ENCODE measurements at regions not wholly inside any gene's neighbourhood (a gene's known extent, or its start where the extent isn't known, plus 50 kb on each side); places are given as distances from the start of the nearest gene placed in this dataset.

- DNase-seq, result no peak
- no peak overlapping the region for H3K27ac Mint-ChIP-seq
- Histone ChIP-seq H3K9me3 (ENCODE audit: control insufficient read depth in 1 of 2, low read length in 2 of 2) (no peaks in the 10 kb centered on the region), H3K27ac (ENCODE audit: low read depth, low read length) (no peak overlapping the region), H3K27me3 (ENCODE audit: insufficient read depth, low read length) (no peaks in the 10 kb centered on the region), H3K4me3 (ENCODE audit: low read length in 2 of 2) (no peak overlapping the region), H3K4me1 (ENCODE audit: insufficient read depth, low read length) (no peaks in the 10 kb centered on the region), H3K36me3 (ENCODE audit: insufficient read depth, low read length) (no peaks in the 10 kb centered on the region)
- no peak overlapping the region for H3K4me3 Mint-ChIP-seq
- intact Hi-C loops (cut with micrococcal nuclease), result no loop called here
- POLR2A ChIA-PET (ENCODE audit: partially characterized antibody), result no interaction called here
- H3K4me1 Mint-ChIP-seq, result no peaks in the 10 kb centered on the region
- H3K9me3 Mint-ChIP-seq, result peaks cover 0 to 1% (median 0%) of the 10 kb centered on the region in 8 donors
- CTCF ChIA-PET (ENCODE audit: partially characterized antibody), result no interaction called here
- no peaks in the 10 kb centered on the region for H3K36me3 Mint-ChIP-seq
- H3K27me3 Mint-ChIP-seq, result peaks cover 3 to 4% of the 10 kb centered on the region in 2 donors
Observed at GRCh38 chr1:99461499-99461898, 184.4 kb upstream of the PALMD start.

GRCh38 chr1:99464738-99465137, 181.2 kb upstream of the PALMD start:
- POLR2A ChIA-PET (ENCODE audit: partially characterized antibody), result no interaction called here
- no peak overlapping the region for H3K27ac Mint-ChIP-seq
- H3K36me3 Mint-ChIP-seq, result no peaks in the 10 kb centered on the region
- Histone ChIP-seq H3K27ac (ENCODE audit: low read depth, low read length) (no peak overlapping the region), H3K36me3 (ENCODE audit: insufficient read depth, low read length) (no peaks in the 10 kb centered on the region), H3K4me1 (ENCODE audit: insufficient read depth, low read length) (no peaks in the 10 kb centered on the region), H3K27me3 (ENCODE audit: insufficient read depth, low read length) (no peaks in the 10 kb centered on the region), H3K9me3 (ENCODE audit: control insufficient read depth in 1 of 2, low read length in 2 of 2) (no peaks in the 10 kb centered on the region), H3K4me3 (ENCODE audit: low read length in 2 of 2) (no peak overlapping the region)
- H3K27me3 Mint-ChIP-seq, result peaks cover 4% of the 10 kb centered on the region in 2 donors
- H3K4me3 Mint-ChIP-seq, result no peak overlapping the region
- CTCF ChIA-PET (ENCODE audit: partially characterized antibody), result interaction anchor here (1.2 kb wide), 1 partner anchor 671 kb away, joined by 3 read pairs; no protein-coding TSS in a partner anchor
- no peaks in the 10 kb centered on the region for H3K4me1 Mint-ChIP-seq
- DNase-seq, result no peak
- H3K9me3 Mint-ChIP-seq, result no peaks in the 10 kb centered on the region
- intact Hi-C loops (cut with micrococcal nuclease), result no loop called here

GRCh38 chr1:99465176-99465900, 180.6 kb upstream of the PALMD start:
- H3K36me3 Mint-ChIP-seq, result no peaks in the 10 kb centered on the region
- no peaks in the 10 kb centered on the region for H3K4me1 ChIP-seq (ENCODE audit: insufficient read depth, low read length)
- no peak overlapping the region for H3K4me3 ChIP-seq (ENCODE audit: low read length in 2 of 2)
- POLR2A ChIA-PET (ENCODE audit: partially characterized antibody), result no interaction called here
- no peaks in the 10 kb centered on the region for H3K36me3 ChIP-seq (ENCODE audit: insufficient read depth, low read length)
- DNase-seq, result no peak
- H3K27me3 ChIP-seq (ENCODE audit: insufficient read depth, low read length), result no peaks in the 10 kb centered on the region
- no peak overlapping the region for H3K27ac Mint-ChIP-seq
- peaks cover 4% of the 10 kb centered on the region in 2 donors for H3K27me3 Mint-ChIP-seq
- no peaks in the 10 kb centered on the region for H3K4me1 Mint-ChIP-seq
- H3K9me3 Mint-ChIP-seq, result no peaks in the 10 kb centered on the region
- no peak overlapping the region for H3K4me3 Mint-ChIP-seq
- H3K9me3 ChIP-seq (ENCODE audit: control insufficient read depth in 1 of 2, low read length in 2 of 2), result no peaks in the 10 kb centered on the region
- CTCF ChIA-PET (ENCODE audit: partially characterized antibody), result interaction anchor here (1.2 kb wide), 1 partner anchor 672 kb away, joined by 3 read pairs; no protein-coding TSS in a partner anchor
- H3K27ac ChIP-seq (ENCODE audit: low read depth, low read length), result no peak overlapping the region
- intact Hi-C loops (cut with micrococcal nuclease), result no loop called here

- no peak overlapping the region for H3K27ac ChIP-seq (ENCODE audit: low read depth, low read length)
- DNase-seq, result no peak
- POLR2A ChIA-PET (ENCODE audit: partially characterized antibody), result no interaction called here
- Mint-ChIP-seq H3K9me3 (no peaks in the 10 kb centered on the region), H3K27me3 (peaks cover 2 to 4% of the 10 kb centered on the region in 2 donors), H3K27ac (no peak overlapping the region), H3K4me1 (no peaks in the 10 kb centered on the region), H3K4me3 (no peak overlapping the region), H3K36me3 (no peaks in the 10 kb centered on the region)
- no peak overlapping the region for H3K4me3 ChIP-seq (ENCODE audit: low read length in 2 of 2)
- H3K4me1 ChIP-seq (ENCODE audit: insufficient read depth, low read length), result no peaks in the 10 kb centered on the region
- CTCF ChIA-PET (ENCODE audit: partially characterized antibody), result no interaction called here
- no peaks in the 10 kb centered on the region for H3K27me3 ChIP-seq (ENCODE audit: insufficient read depth, low read length)
- H3K36me3 ChIP-seq (ENCODE audit: insufficient read depth, low read length), result no peaks in the 10 kb centered on the region
- intact Hi-C loops (cut with micrococcal nuclease), result no loop called here
- H3K9me3 ChIP-seq (ENCODE audit: control insufficient read depth in 1 of 2, low read length in 2 of 2), result no peaks in the 10 kb centered on the region
Observed at GRCh38 chr1:99467645-99468044, 178.3 kb upstream of the PALMD start.

GRCh38 chr1:99469550-99469971, 176.4 kb upstream of the PALMD start:
- ChIA-PET CTCF (ENCODE audit: partially characterized antibody) (interaction anchor here (2.1 kb wide), 1 partner anchor 11 kb away, joined by 8 read pairs; no protein-coding TSS in a partner anchor), POLR2A (ENCODE audit: partially characterized antibody) (no interaction called here)
- Histone ChIP-seq H3K4me1 (ENCODE audit: insufficient read depth, low read length) (no peaks in the 10 kb centered on the region), H3K27me3 (ENCODE audit: insufficient read depth, low read length) (no peaks in the 10 kb centered on the region), H3K9me3 (ENCODE audit: control insufficient read depth in 1 of 2, low read length in 2 of 2) (no peaks in the 10 kb centered on the region), H3K4me3 (ENCODE audit: low read length in 2 of 2) (no peak overlapping the region), H3K36me3 (ENCODE audit: insufficient read depth, low read length) (no peaks in the 10 kb centered on the region), H3K27ac (ENCODE audit: low read depth, low read length) (no peak overlapping the region)
- intact Hi-C loops (cut with micrococcal nuclease), result no loop called here
- Mint-ChIP-seq H3K9me3 (no peaks in the 10 kb centered on the region), H3K4me1 (no peaks in the 10 kb centered on the region), H3K4me3 (no peak overlapping the region), H3K36me3 (no peaks in the 10 kb centered on the region), H3K27ac (no peak overlapping the region), H3K27me3 (peaks cover 0 to 4% of the 10 kb centered on the region in 2 donors)
- DNase-seq, result no peak

- no peak for DNase-seq
- H3K4me1 Mint-ChIP-seq, result no peaks in the 10 kb centered on the region
- H3K4me3 Mint-ChIP-seq, result no peak overlapping the region
- Histone ChIP-seq H3K36me3 (ENCODE audit: insufficient read depth, low read length) (no peaks in the 10 kb centered on the region), H3K4me3 (ENCODE audit: low read length in 2 of 2) (no peak overlapping the region), H3K27ac (ENCODE audit: low read depth, low read length) (no peak overlapping the region), H3K27me3 (ENCODE audit: insufficient read depth, low read length) (no peaks in the 10 kb centered on the region), H3K4me1 (ENCODE audit: insufficient read depth, low read length) (no peaks in the 10 kb centered on the region), H3K9me3 (ENCODE audit: control insufficient read depth in 1 of 2, low read length in 2 of 2) (no peaks in the 10 kb centered on the region)
- intact Hi-C loops (cut with micrococcal nuclease), result no loop called here
- ChIA-PET CTCF (ENCODE audit: partially characterized antibody) (interaction anchor here (1.0 kb wide), 1 partner anchor 8 kb away, joined by 5 read pairs; no protein-coding TSS in a partner anchor), POLR2A (ENCODE audit: partially characterized antibody) (no interaction called here)
- no peak overlapping the region for H3K27ac Mint-ChIP-seq
- H3K36me3 Mint-ChIP-seq, result no peaks in the 10 kb centered on the region
- H3K27me3 Mint-ChIP-seq, result no peaks in the 10 kb centered on the region
- H3K9me3 Mint-ChIP-seq, result no peaks in the 10 kb centered on the region
Observed at GRCh38 chr1:99472893-99473292, 173.0 kb upstream of the PALMD start.

- intact Hi-C loops (cut with micrococcal nuclease), result no loop called here
- no peaks in the 10 kb centered on the region for H3K27me3 Mint-ChIP-seq
- POLR2A ChIA-PET (ENCODE audit: partially characterized antibody), result no interaction called here
- H3K9me3 Mint-ChIP-seq, result no peaks in the 10 kb centered on the region
- Histone ChIP-seq H3K9me3 (ENCODE audit: control insufficient read depth in 1 of 2, low read length in 2 of 2) (no peaks in the 10 kb centered on the region), H3K36me3 (ENCODE audit: insufficient read depth, low read length) (no peaks in the 10 kb centered on the region), H3K4me1 (ENCODE audit: insufficient read depth, low read length) (no peaks in the 10 kb centered on the region), H3K27me3 (ENCODE audit: insufficient read depth, low read length) (no peaks in the 10 kb centered on the region), H3K27ac (ENCODE audit: low read depth, low read length) (no peak overlapping the region), H3K4me3 (ENCODE audit: low read length in 2 of 2) (no peak overlapping the region)
- H3K27ac Mint-ChIP-seq, result no peak overlapping the region
- CTCF ChIA-PET (ENCODE audit: partially characterized antibody), result interaction anchor here (1.2 kb wide), 1 partner anchor 680 kb away, joined by 5 read pairs; no protein-coding TSS in a partner anchor
- no peak overlapping the region for H3K4me3 Mint-ChIP-seq
- no peaks in the 10 kb centered on the region for H3K4me1 Mint-ChIP-seq
- H3K36me3 Mint-ChIP-seq, result no peaks in the 10 kb centered on the region
- no peak for DNase-seq
Observed at GRCh38 chr1:99474350-99474893, 171.5 kb upstream of the PALMD start.

Measured in CD4-positive, alpha-beta memory T cell (primary cell).